HG03045 (cell line): ENCODE measurements at regions not wholly inside any gene's neighbourhood (a gene's known extent, or its start where the extent isn't known, plus 50 kb on each side); places are given as distances from the start of the nearest gene placed in this dataset.

Experiments used
- ATAC-seq: cut with Tn5 transposase; IDR thresholded peaks from one replicate; pipeline ENCODE4 v1.9.1; 2021; ENCODE audit warnings: mild to moderate bottlenecking, moderate library complexity; ENCODE audit not compliant: unreplicated experiment

GRCh38 chr2:221844212-221845020 is 272.3 kb upstream of the EPHA4 start:
- no peak for ATAC-seq

- no peak for ATAC-seq
These were observed 264.0 kb upstream of the EPHA4 start for GRCh38 chr2:221836095-221836494.

- ATAC-seq, result no peak
These were observed 261.9 kb upstream of the EPHA4 start for GRCh38 chr2:221833966-221834365.

- ATAC-seq, result no peak
These were observed 258.9 kb upstream of the EPHA4 start for GRCh38 chr2:221831051-221831450.

GRCh38 chr2:221822416-221822815 is 250.3 kb upstream of the EPHA4 start:
- ATAC-seq, result no peak

- no peak for ATAC-seq
These were observed 246.7 kb upstream of the EPHA4 start for GRCh38 chr2:221818616-221819320.

GRCh38 chr2:221817878-221818277 is 245.8 kb upstream of the EPHA4 start:
- ATAC-seq, result no peak

GRCh38 chr2:221817052-221817451 is 244.9 kb upstream of the EPHA4 start:
- ATAC-seq, result no peak

GRCh38 chr2:221816566-221816965 is 244.5 kb upstream of the EPHA4 start:
- ATAC-seq, result no peak

- ATAC-seq, result no peak
These were observed 238.5 kb upstream of the EPHA4 start for GRCh38 chr2:221810650-221811049.

- no peak for ATAC-seq
These were observed 238.1 kb upstream of the EPHA4 start for GRCh38 chr2:221810245-221810644.

GRCh38 chr2:221808488-221808887 is 236.4 kb upstream of the EPHA4 start:
- no peak for ATAC-seq

GRCh38 chr2:221807706-221808105 is 235.6 kb upstream of the EPHA4 start:
- no peak for ATAC-seq

- no peak for ATAC-seq
These were observed 230.0 kb upstream of the EPHA4 start for GRCh38 chr2:221802089-221802488.

- ATAC-seq, result no peak
These were observed 220.9 kb upstream of the EPHA4 start for GRCh38 chr2:221792971-221793521.

GRCh38 chr2:221791844-221792243 is 219.7 kb upstream of the EPHA4 start:
- ATAC-seq, result no peak

- ATAC-seq, result no peak
These were observed 215.5 kb upstream of the EPHA4 start for GRCh38 chr2:221787561-221787960.

- ATAC-seq, result no peak
These were observed 214.3 kb upstream of the EPHA4 start for GRCh38 chr2:221786297-221786926.

- ATAC-seq, result no peak
These were observed 208.2 kb upstream of the EPHA4 start for GRCh38 chr2:221780281-221780688.

- no peak for ATAC-seq
These were observed 207.5 kb upstream of the EPHA4 start for GRCh38 chr2:221779614-221780067.

- no peak for ATAC-seq
These were observed 205.9 kb upstream of the EPHA4 start for GRCh38 chr2:221778025-221778424.
